ENCODE measurements at regions not wholly inside any gene's neighbourhood (a gene's known extent, or its start where the extent isn't known, plus 50 kb on each side); places are given as distances from the start of the nearest gene placed in this dataset.
A peak's percentile ranks its signal among the peaks of the same experiment; 100 is the strongest.
"Not testable (repeated sequence)": the region's sequence is repeated elsewhere in the genome, so short reads cannot be mapped to it uniquely, and the experiment has no call there.

GRCh38 chr4:65265526-65265925, 404.8 kb downstream of the EPHA5 start:
- no peak for DNase-seq

DNA sequence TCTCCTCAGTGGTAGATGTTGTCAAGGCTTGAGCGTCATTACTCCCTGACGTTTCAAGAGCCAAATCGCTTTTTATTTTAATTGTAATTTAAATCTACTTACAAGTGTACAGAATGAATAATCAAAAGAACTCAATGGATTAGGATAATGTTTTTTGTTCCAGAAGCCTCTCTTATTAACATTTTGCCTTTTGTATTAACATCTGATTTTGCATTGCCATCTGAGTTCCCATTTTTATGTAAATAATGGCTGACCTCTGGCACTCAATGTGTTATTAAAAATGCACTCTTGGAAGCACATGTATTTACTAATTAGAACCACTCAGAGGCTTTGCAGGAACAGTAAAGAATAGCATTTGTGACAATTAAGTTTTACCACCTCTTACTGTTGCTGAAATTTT, 411.0 kb downstream of the EPHA5 start:
- no peak for DNase-seq

- no peak for DNase-seq
These were observed 419.4 kb downstream of the EPHA5 start for GRCh38 chr4:65250916-65251315.

- DNase-seq: no peak
These were observed 421.2 kb downstream of the EPHA5 start for GRCh38 chr4:65249111-65249510.

DNA sequence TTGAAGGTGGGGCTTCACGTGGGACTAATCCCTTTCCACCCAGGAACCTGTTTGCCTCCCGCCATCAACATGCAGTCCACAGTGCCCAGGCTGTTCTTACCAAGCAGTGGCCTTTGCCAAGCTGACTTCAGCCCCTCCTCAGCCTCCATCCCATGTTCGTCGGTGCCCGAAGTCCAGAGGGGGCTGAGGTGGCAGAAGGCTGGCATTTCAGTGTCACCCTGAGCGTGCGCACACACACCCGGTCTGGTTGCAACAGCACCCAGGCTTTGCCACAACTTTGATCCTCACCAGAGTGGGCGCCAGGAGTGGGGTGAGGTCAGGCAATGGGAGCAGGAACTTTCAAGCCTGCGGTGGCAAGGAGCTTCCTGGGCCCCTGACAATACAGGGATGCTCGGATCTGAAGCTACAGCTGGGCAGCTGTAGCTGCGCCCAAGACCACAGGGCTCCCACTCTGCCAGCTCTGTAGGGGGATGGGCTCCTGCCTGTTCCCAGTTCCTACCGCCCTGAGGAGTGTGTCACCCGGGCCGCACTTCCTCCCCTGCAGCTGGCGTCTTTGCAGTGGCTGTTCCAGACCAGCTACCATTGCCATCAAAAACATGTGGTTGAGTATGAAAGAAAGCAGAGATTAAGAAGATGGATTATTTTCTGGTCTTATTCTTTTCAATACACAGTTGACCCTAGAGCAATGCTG, 428.0 kb downstream of the EPHA5 start:
- DNase-seq: no peak

- DNase-seq: no peak
These were observed 428.9 kb downstream of the EPHA5 start for GRCh38 chr4:65241257-65241997.

GRCh38 chr4:65234061-65234460, 436.2 kb downstream of the EPHA5 start:
- DNase-seq: no peak

- DNase-seq: no peak
These were observed 442.7 kb downstream of the EPHA5 start for GRCh38 chr4:65227628-65228027.

- no peak for DNase-seq
These were observed 446.7 kb downstream of the EPHA5 start for GRCh38 chr4:65223601-65224000.

- DNase-seq: not testable (repeated sequence)
These were observed 447.2 kb downstream of the EPHA5 start for GRCh38 chr4:65223074-65223473.

DNA sequence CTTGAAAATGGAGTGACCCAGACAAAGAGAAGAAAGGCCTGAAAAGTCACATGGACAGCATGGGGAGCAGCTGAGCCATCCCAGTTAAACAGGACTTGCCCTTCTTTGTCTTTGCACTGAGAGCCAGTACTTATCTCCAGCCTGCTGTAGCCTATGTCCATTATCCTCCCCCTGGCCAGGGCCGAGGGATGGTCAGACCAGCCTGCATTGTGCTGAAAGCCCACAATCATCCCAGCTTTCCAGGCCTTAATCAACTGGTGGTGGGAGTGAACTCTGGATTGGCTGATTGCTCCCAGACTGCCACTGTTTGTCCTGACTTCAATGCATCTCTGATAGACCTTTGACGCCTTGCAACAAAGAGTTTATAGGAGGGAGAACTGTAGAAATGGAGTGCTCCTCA, 453.1 kb downstream of the EPHA5 start:
- DNase-seq: no peak

DNA sequence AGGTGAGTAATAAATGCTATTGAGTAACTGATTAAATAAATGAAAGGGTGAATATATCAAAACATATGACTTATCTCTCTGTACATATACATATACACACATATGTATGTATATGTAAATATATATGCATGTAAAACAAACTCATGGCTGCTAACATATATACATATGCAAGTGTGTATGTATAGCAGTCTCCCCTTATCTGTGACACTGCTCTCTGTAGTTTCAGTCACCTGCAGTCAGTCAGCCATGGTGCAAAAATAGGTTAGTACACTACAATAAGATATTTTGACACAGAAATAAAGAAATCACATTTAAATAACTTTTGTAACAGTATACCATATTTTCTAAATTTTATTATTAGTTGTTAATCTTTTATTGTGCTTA, 467.4 kb downstream of the EPHA5 start:
- DNase-seq: no peak

GRCh38 chr4:65202165-65202852, 468.0 kb downstream of the EPHA5 start:
- no peak for DNase-seq

DNA sequence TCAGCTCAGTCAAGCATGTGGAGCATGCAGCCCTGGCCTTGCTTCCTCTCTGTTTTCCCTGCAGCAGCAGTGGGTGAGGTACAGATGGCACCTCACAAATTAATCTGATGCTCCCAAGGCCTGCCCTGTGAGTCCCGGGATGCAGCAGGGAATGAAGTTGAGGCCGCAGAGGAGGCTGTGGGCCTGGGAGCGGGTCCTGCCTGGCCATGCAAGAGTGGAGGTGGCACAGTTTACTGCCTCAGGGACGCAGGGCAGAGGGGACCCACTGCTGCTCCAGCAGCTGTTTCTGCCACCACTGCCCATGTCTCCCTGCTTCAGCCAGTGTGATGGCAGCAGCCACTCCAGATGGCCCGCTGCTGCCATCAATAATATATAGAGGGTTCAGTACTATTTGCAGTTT, 474.6 kb downstream of the EPHA5 start:
- no peak for DNase-seq

DNA sequence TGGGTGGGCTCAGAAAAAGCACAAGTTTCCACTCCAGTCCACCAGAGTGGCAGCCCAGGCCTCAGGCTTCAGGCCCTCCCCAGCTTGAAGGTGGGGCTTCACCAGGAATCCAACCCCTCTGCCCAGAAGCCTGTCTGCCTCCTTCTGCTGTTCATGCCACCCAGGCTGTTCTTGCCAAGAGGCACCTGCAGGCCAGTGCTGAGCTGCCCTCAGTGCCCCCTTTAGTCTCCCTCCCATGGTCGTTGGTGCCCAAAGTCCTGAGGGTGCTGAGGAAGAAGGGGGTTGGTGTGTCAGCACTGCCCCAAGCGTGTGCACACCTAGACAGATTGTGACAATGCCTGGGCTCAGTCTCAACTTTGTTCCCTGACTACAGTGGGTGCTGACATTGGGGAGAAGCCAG, 475.3 kb downstream of the EPHA5 start:
- no peak for DNase-seq

DNA sequence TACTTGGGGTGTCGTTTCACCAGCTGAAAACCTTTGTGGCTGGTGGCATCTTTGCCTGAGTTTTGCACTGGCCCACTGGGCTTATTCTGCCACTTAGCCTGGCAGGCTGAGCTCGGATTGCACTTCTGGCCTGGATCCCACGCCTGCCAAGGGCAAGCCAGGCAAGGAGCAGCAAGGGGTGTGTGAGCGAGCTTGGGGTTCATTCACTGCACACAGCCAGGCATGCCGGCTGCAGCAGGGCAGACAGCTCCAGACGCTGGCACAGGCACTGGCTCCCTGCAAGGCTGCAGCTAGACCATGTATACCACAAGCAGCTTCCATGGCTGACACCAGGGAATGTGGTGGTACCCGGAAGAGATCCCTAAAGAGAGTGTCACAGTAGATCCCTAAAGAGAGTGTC, 476.3 kb downstream of the EPHA5 start:
- DNase-seq: no peak

DNA sequence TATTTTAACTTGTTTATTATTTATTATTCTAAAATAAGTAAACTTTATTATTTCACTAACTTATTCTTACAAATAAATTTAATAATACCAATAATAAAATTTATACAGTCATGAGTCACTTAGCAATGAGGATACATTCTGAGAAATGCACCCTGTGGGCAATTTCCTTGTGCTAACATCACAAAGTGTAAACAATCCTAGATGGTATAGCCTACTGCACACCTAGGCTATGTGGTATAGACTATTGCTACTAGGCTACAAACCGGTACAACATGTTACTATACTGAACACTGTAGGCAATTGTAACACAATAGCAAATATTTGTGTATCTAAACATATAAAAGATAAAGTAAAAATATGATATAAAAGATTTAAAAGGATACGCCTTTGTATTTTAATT, 479.5 kb downstream of the EPHA5 start:
- DNase-seq: no peak

- no peak for DNase-seq
These were observed 494.7 kb downstream of the EPHA5 start for GRCh38 chr4:65175585-65175984.

DNA sequence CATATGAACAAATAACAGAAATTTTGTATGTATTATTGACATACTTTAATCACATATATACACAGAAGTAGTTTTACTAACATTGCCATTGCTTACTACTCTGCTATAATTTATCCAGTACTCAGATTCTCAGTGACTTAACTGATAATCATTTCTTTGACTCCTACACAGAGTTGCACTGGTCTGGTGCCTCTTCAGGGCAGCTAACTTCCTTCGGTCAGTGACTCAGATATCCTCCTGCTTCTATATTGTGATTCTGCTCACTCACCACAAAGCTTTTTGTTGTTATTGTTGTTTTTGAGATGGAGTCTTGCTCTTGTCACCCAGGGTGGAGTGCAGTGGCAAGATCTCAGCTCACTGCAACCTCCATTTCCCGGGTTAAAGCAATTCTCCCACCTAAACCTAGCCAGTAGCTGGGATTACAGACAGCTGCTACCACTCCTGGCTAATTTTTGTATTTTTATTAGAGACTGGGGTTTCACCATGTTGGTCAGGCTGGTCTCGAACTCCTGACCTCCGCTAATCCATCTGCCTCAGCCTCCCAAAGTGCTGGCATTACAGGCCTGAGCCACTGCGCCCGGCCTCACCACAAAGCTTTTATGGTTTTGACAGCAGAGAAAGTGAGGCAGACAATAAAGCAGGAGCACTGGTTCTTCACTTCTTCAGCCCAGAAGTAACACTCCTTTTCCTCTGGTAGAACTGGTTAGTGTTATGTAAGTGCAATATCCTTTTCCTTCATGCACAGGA, 499.3 kb downstream of the EPHA5 start:
- peak; percentile 47 for DNase-seq

DNA sequence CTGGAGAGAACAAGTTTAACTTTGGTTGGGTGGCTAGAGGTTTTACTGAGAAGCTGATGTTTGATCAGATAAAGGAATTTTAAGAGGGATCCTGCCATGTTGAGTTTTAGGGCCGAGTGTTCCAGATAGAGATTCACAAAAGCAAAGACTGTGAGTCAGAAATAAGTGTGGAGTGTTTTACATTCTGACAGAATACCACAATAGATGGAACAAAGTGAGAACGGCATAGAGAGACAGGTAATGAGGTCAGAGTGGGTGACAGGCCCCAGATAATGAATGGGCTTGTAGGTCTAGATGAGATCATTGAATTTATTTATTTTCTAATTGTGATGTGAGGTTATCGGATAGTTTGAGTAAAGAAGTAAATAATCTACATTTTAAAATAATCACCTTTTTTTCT, 502.6 kb downstream of the EPHA5 start:
- DNase-seq: no peak

- no peak for DNase-seq
These were observed 518.1 kb downstream of the EPHA5 start for GRCh38 chr4:65152205-65152604.

GRCh38 chr4:65139998-65140397, 530.3 kb downstream of the EPHA5 start:
- DNase-seq: no peak

GRCh38 chr4:65126200-65126599, 544.1 kb downstream of the EPHA5 start:
- DNase-seq: no peak

All from NCI-H226 (cell line).